GM19455 (cell line): ENCODE measurements at regions not wholly inside any gene's neighbourhood (a gene's known extent, or its start where the extent isn't known, plus 50 kb on each side); places are given as distances from the start of the nearest gene placed in this dataset.
"Not testable (repeated sequence)": the region's sequence is repeated elsewhere in the genome, so short reads cannot be mapped to it uniquely, and the experiment has no call there.

Experiments
- ATAC-seq: cut with Tn5 transposase; IDR thresholded peaks from one replicate; pipeline ENCODE4 v1.9.1; 2021; ENCODE audit not compliant: unreplicated experiment

DNA sequence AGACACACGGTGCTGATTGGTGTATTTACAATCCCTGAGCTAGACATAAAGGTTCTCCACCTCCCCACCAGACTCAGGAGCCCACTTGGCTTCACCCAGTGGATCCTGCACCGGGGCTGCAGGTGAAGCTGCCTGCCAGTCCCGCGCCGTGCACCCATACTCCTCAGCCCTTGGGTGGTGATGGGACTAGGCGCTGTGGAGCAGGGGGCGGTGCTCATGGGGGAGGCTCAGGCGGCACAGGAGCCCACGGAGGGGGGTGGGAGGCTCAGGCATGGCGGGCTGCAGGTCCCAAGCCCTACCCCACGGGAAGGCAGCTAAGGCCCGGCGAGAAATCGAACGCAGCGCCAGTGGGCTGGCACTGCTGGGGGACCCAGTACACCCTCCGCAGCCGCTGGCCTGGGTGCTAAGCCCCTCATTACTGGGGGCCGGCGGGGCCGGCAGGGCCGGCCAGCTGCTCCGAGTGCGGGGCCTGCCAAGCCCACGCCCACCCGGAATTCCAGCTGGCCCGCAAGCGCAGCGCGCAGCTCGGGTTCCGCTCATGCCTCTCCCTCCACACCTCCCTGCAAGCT lies 1447.2 kb downstream of the RAPGEF2 start:
- ATAC-seq = not testable (repeated sequence)

DNA sequence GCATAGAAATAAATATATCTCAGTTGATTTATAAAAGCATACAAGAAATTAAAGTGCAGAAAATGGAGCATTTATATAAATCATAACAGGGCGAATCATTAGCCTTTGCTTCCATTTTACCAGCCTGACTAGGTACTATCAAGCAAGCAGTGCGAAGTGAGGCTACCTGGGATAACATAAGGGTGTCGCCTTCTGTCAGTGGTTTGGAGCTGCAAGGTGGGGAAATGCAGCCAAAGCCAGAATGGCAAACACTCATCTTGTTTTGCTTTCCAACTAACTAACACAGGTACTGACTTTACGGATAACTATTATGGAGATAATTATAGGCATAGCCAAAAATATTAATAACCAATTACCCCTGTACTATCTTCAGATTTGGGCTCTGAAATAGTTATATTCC lies 1459.8 kb downstream of the RAPGEF2 start:
- ATAC-seq = no peak

DNA sequence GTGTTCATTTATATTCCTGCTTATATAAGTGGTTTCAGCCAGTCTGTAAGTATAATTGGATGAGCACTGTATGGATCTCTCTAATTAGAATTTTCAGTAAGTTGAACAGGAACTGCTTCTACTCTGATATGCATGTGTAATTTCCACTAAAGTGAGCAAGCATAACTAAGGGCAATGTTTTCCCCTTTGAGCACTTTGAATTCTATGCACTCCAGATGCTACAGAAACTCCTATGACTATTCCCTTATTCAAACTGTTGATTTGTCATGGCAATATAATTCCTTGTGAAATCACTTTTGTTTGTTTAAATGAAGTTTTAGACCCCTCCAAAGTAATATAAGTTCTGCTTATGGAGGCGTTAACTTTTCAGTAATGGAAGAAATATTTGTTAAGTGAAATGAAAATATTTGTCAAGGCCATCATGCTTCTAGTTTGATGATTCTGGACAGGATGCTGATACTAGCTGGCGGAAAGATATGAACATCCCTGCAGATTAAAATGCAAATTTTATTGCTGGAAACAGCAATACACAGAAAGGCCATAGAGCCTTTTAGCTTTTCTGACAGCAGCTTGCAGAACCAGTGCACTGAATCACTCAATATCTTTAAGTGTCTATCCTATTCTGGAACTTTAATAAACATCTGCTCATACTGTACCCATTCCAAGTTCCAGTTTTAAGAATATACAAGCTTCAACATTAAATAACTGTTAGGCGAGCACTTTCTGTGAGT lies 1460.8 kb downstream of the RAPGEF2 start:
- no peak for ATAC-seq

DNA sequence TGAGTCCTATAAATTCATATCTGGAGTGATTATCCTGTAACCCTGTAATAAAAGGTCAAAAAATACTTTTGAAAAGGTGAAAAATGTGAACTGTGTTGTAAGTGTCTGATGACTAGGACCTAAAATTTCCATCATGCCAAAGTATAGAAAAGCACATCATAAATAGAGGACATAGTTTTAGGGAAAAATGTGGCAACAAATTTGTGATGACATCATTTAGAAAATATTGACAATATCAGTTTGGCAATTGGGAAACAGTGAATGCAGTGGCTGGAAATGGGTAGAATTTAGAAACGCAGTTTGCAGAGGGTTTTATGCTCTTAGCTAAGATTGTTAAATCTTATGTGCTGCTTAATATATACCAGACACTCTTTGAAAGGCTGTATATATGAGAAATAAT lies 1464.8 kb downstream of the RAPGEF2 start:
- no peak for ATAC-seq

DNA sequence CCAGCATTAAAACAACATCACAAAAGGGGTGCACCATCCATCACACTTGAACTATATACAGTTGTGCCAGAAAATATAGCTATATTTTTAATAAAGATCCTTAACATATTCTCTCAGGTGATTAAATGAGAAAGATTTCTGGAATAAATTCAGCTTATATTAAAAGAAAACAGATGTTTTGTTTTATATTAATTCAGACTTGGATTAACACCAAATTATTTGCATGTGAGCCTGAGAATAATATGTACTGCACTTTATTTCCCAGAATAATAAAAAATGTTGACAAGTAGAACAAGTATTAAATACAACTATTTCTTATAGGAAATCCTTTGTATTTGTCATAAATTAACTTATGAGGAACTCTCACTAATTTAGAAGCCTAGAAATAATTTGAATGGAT lies 1467.4 kb downstream of the RAPGEF2 start:
- ATAC-seq = no peak

DNA sequence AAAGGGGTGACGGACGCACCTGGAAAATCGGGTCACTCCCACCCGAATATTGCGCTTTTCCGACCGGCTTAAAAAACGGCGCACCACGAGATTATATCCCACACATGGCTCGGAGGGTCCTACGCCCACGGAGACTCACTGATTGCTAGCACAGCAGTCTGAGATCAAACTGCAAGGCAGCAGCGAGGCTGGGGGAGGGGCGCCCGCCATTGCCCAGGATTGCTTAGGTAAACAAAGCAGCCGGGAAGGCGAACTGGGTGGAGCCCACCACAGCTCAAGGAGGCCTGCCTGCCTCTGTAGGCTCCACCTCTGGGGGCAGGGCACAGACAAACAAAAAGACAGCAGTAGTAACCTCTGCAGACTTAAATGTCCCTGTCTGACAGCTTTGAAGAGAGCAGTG lies 1471.4 kb downstream of the RAPGEF2 start:
- not testable (repeated sequence) for ATAC-seq

DNA sequence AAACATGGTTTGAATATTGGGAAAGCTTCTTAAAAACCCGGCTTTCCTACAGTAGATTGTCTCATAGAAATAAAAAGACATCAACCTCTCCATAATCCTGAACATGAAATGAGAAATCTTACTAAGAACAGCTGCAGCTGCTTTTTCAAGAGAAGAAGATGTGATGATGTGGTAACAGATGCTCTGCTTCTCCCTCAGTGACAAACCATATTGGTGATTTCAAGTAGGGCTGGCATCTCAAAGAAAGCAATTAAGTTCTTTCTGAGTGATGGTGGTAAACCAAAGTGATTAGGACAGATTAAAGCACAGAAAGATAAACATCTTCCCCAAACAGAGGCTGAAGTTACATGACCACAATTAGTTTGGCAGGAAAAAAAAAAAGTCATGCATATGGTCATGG lies 1477.7 kb downstream of the RAPGEF2 start:
- ATAC-seq = no peak

DNA sequence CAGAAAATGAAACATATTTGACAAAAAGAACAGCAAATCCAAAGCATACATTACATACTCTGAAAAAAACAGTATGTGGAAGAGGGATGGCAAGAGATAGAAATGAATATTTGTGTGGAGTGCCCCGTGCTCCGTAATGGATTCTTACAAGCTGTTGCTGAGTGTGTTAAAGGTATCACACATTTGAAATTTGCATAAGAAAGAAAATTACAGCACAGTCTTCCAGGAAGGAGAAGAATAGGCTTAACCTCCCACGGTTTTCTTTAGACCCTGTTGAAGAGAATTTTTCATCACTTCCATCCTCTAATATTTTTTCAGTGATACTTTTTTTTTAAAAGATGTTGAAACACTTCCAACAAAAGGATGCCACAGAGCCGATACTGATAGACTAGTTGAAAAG lies 1489.4 kb downstream of the RAPGEF2 start:
- no peak for ATAC-seq

DNA sequence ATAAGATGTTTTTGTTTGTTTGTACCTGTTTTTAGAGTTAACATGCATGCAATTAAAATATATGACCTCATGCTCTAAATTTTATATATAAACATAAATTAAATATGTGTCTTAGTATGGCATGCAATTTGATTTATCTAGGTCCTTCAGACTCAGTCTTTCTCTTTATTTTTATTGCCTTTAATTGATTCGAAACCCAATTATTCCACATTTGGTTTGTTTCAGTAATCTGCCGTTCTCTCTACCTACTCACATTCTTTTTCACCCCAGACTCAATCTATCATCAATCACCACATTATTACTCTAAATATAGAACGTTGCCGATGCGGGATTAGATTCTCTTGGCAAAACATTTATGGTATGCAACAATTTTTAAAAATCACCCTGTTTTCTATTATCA lies 1492.8 kb downstream of the RAPGEF2 start:
- no peak for ATAC-seq

DNA sequence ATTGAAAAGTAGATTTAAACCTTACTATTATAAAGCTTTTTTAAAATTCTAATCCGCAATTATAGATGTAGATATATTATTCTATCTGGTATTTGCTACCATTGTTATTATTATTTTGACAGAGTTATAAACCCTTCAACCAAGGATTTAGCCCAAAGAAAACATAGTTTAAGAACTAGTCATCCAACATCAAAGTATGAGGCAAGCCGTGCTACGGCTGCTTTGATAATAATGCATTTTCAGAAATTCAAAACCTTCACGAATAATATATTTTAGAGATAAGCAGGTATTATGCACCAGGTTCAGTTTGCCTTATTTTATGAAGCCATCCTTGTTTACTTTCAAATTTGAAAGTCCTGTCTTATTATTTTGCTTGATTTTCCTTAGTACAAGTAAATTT lies 1501.7 kb downstream of the RAPGEF2 start:
- ATAC-seq = no peak

DNA sequence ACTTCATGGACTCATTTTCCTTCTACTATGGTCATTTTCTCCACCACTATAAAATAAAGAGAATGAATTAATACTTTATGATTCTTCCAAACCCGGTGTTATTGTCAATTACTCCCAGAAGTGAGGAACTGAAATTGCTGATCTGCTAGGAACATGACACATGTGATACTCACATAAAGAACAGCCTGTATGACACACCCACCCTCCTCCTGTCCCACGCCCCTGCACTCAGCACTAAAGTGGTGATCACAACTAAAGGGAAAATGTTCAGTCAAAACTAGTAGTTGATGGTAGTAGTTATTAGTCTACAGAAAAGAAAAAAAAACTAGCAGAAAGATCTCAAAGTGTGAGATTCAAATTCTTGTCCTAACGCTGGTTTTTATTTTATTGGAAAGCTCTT lies 1508.3 kb downstream of the RAPGEF2 start:
- no peak for ATAC-seq

DNA sequence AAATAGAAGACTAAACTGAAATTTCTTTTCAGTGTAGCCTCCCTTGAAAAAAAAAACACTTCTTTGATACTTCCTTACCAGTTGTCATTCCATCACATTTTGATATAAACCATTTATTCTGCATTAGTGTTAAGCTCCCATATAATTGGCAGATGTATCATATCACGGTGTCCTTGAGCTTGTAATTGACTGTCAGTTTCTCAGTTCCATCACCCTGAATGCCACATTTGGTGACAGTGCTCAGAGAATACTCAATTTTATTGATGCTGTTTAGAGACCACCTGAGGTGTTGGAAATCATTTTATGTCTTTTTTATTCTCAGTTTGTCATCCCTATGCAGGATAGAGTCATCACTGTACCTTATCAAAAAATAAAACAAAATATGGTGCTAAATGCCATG lies 1528.2 kb downstream of the RAPGEF2 start:
- no peak for ATAC-seq

DNA sequence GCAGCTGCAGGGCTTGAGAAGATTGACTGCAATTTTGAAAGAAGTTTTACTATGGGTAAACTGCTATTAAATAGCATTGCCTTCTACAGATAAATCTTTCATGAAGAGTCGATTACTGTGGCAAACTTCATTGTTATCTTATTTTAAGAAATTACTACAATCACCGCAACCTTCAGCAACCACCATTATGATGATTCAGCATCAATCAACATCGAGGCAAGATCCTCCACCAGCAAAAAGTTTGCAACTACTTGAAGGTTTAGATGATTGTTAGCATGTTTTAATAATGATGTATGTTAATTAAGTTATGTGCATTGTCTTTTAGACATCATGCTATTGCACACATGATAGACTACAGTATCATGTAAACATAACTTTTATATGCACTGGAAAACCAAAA lies 1511.0 kb downstream of the FSTL5 start:
- no peak for ATAC-seq

DNA sequence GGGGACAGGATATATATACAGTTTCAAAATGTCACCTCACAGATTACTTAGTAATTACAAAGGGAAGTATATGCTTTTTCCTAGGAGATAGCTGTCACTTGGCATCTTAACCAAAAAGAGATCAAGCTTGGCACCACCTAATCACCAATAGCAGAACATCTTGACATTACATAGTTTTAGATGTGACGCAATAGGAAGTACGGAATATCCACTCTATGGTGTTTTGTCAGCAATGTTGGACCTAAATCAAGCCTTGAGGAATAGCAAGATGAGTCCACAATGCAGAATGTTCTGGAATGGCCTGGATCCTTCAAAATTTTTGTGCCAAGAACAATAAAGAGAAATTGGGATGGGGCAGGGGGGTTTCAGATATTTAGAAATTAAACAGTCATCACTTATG lies 1488.2 kb downstream of the FSTL5 start:
- ATAC-seq = no peak

DNA sequence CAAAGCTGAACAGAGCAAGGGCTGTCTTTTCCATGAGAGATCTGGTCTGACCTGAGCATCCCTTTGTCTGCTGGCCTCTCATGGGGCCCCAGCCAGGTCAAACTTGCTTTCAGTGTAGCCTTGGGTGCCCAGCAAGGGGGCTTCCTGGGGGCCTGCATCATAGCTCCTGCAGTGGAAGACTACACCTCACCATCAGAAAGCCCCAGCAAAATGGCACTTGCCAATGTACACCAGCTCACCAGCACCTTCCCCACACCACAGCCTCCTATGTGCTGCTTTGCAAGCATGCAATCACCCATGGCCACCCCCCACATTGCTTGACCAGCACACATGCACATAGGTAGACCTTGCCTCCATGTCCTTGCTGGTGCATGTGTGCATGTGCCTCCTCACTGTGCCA lies 1478.1 kb downstream of the FSTL5 start:
- ATAC-seq = no peak

DNA sequence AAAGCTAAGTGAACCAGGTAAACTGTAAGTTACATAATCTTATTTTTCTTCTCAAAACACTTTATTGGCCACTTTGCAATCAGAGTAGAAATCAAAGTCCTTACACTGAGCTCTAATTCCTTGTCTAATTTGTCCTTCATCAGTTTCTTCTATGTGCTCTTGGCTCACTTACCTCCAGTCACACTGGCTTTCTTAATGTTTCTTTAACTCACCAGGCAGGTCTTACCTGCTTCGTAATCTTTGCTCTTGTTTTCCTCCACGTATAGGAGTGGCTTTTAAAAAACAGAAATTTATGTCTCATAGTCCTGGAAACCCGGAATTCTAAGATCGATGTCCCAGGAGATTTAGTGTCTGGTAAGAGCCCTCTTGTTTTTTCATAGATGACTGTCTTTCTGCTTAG lies 1462.1 kb downstream of the FSTL5 start:
- no peak for ATAC-seq

DNA sequence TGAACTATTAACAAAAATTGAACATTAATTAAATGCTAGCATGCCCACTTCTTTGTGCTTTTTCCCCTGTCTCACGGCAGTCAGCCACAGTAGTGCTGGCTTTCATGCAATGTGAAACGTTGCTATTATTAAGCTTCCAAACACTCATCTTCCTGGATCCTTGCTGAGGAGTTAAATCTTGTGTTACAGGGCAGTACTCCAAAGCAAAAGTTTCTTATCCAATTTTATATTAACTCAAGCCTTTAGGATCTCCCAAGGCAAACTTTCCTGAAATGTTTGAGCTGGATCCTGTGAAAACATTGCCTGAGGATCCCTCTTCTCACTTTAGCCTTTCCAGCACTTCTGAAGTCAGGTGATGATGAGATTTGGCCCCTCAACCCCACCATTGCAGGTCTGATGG lies 1454.8 kb downstream of the FSTL5 start:
- ATAC-seq = no peak

DNA sequence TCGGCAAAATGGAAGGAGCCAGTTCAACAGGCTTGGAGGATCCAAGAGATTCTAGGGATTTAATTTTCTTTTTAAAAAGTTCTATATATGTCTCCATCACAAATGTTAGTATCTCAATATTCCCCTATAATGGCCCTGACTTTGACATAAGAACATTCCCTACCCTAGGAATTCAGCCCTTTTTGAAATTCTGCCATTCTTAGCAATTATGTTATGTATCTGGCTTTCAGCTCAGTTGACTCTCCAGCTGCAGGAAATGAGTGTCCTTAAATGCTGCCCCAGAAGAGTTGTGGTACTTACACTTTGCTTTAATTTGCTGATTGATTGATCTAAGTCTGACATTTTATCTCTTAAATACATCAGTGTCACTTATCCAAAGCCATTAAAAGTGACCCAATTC lies 1454.3 kb downstream of the FSTL5 start:
- no peak for ATAC-seq

DNA sequence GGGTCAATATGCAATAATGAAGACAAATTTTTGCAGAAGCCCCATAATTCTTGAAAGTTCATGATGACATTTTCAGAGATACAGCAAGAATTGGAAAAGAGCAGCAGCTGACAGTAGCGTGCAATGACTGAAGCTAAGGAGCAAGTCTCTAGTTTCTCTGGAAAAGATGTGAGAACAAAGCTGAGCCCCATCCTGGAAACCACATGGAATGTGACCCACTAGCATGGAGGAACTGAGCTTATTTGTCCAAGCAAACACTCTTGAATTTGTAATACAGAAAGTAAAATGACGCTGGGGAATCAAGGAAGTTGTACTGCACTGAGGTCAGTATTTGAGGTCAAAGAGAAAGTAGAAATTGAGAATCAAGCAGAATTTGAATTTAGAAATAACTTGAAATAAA lies 1447.2 kb downstream of the FSTL5 start:
- no peak for ATAC-seq

DNA sequence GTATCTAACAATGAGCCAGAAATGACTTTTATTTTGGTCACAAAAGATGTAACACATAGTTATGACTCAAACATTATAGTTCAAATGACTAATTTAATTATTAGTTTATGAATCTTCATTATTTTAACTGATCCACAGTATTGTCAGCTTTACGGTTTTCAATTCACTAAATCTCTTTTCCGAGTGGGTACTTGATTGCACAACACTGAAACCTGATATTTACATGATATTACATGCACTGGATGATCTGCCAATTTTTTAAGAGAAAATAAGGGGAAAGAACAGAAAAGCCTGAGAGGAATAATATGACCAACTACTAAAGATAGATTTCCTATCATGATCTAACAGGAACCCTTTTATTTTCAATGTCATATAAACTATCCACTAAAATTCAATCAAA lies 1446.0 kb downstream of the FSTL5 start:
- ATAC-seq = no peak

DNA sequence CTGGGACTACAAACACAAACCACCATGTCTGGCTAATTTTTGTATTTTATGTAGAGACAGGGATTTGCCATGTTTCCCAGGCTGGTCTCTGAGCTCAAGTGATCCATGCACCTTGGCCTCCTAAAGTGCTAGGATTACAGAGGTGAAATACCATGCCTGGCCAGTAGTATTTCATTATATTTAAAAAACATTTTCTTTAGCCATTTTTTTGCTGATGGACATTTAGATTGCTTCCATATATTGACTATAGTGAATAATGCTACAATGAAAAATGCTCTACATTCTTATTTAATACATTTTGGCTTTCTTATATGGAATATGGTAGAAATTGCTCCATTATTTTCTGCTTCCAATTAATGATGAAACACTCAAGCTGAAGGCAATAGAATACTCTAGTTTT lies 1439.7 kb downstream of the FSTL5 start:
- no peak for ATAC-seq

DNA sequence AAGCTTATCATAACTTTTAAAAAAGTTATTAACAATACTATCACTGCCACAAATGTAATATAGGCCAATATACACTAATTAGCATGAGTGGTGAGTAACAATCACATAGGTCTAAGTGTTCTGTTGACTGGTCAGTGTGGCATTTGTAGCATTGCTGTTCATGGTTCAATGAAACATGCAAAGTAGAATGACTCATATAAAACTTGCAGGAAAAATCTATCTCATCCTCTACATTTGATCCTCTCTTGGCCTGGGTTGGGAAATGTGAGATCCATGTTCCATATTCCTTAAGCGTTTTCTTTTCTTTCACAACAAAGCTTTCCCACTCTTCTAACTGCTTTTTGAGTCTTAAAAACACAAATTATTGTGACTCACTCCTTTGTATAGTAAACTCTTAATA lies 1418.7 kb downstream of the FSTL5 start:
- ATAC-seq = no peak

DNA sequence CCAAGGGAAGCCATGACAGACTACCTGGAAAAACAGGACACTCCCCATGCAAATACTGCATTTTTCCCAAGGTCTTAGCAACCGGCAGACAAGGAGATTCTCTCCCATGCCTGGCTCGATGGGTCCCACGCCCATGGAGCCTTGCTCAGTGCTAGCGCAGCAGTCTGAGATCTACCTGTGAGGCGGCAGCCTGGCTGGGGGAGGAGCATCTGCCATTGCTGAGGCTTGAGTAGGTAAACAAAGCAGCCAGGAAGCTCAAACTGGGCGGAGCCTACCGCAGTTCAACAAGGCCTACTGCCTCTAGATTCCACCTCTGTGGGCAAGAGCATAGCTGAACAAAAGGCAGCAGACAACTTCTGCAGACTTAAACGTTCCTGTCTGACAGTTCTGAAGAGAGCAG lies 1417.2 kb downstream of the FSTL5 start:
- not testable (repeated sequence) for ATAC-seq
